Thyroid gland (tissue), 4 donors: ENCODE measurements at regions not wholly inside any gene's neighbourhood (a gene's known extent, or its start where the extent isn't known, plus 50 kb on each side); places are given as distances from the start of the nearest gene placed in this dataset.

Experiments used
- DNase-seq, 2 donors: peaks; one replicate each; pipeline ENCODE4 v3.0.0-alpha.2; 2019
- H3K27ac ChIP-seq, 3 donors: fragments of 200-600 bp; sonication (generic); 1 replicate in 2 of 3; 2 replicates in 1 of 3; pipeline ENCODE4 v1.5.1; 2016 to 2019; ENCODE audit warnings: mild to moderate bottlenecking in 1 of 3, moderate library complexity in 1 of 3
- H3K27me3 ChIP-seq: fragments of 200-600 bp; sonication (generic); one replicate; pipeline ENCODE4 v1.5.1; 2019
- H3K36me3 ChIP-seq, 2 donors: fragments of 200-600 bp; sonication (generic); one replicate each; pipeline ENCODE4 v1.5.1; 2016 to 2019
- H3K4me1 ChIP-seq, 2 donors: fragments of 200-600 bp; sonication (generic); one replicate each; pipeline ENCODE4 v1.5.1; 2017 to 2019
- H3K4me3 ChIP-seq, 3 donors: fragments of 200-600 bp; sonication (generic); replicated peaks in 1 of 3; 1 replicate in 2 of 3; 2 replicates in 1 of 3; pipeline ENCODE4 v1.5.1; 2016; ENCODE audit warnings: mild to moderate bottlenecking in 1 of 3
- H3K9me3 ChIP-seq: fragments of 200-600 bp; sonication (generic); one replicate; pipeline ENCODE4 v1.5.1; 2017
- POLR2A ChIP-seq, 2 donors: fragments of 450-650 bp; IDR thresholded peaks; one replicate each; pipeline ENCODE4 v1.6.1; 2017; ENCODE audit warnings: antibody characterized with exemption in 2 of 2, mild to moderate bottlenecking in 2 of 2, moderate library complexity in 1 of 2
- WGBS, 2 donors: methylation state at CpG; one replicate each; pipeline ENCODE4 v1.1.5; 2017; 5-methylcytosine and 5-hydroxymethylcytosine counted together
- intact Hi-C: fragments of 100-400 bp; cut with DNase I; formaldehyde crosslinking; loops from one replicate; pipeline ENCODE4 v1.15.1; 2023
- TF ChIP-seq, protein P1 (sequence below), 6 experiments: fragments of 200-600 bp in 3 of 6; fragments of 450-650 bp in 3 of 6; sonication (generic) in 3 of 6; IDR thresholded peaks; one replicate each; pipeline ENCODE4 v1.5.1; 2016 to 2019; ENCODE audit warnings: antibody characterized with exemption in 6 of 6, mild to moderate bottlenecking in 2 of 6, inconsistent platforms in 1 of 6, moderate library complexity in 1 of 6

DNA sequence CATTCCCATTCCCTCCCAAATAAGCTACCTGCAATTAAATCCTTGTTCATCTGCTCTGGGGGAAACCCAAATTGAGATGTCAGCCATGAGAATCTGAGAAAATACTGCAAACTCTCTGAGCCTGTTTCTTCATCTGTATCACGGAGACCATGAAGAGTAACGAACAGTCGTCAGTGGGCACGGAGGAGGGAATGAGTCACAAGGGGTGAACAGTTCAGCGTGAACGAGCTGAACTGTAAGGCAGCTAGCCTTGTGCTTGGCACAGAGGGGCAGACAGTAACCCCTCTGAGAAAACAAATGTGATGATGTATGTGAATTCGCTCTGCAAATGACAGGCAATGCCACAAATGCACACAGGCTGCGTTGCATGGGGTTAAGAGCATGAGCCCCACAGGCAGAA is 288.7 kb downstream of the FOXO1 start:
- H3K4me3 ChIP-seq = no peak overlapping the region
- DNase-seq = no peak

DNA sequence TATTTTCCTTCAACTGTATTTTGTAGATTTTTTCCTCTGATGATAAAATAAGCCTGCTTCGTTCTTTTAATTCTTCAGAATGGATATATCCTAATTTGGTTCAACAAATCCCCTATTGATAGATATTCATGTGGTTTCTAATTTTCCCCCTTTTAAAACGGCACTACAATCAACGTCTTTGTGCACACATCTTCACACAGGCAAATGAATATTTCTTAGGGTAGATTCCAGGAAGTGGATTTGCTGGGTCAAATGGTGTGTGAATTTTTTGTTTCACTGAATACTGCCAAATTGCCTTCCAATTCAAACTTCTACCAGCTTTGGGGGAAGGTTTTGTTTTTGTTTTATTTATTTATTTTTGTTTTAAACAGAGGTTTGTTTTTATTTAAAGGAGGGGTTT is 287.2 kb downstream of the FOXO1 start:
- Histone ChIP-seq H3K27ac (no peak overlapping the region), H3K27me3 (no peaks in the 10 kb centered on the region), H3K9me3 (no peaks in the 10 kb centered on the region), H3K4me3 (no peak overlapping the region), H3K4me1 (no peaks in the 10 kb centered on the region), H3K36me3 (no peaks in the 10 kb centered on the region)
- WGBS, 2 donors = 74 to 79% methylated on average over 3 of the region's 3 CpGs
- TF ChIP-seq, protein P1, sequence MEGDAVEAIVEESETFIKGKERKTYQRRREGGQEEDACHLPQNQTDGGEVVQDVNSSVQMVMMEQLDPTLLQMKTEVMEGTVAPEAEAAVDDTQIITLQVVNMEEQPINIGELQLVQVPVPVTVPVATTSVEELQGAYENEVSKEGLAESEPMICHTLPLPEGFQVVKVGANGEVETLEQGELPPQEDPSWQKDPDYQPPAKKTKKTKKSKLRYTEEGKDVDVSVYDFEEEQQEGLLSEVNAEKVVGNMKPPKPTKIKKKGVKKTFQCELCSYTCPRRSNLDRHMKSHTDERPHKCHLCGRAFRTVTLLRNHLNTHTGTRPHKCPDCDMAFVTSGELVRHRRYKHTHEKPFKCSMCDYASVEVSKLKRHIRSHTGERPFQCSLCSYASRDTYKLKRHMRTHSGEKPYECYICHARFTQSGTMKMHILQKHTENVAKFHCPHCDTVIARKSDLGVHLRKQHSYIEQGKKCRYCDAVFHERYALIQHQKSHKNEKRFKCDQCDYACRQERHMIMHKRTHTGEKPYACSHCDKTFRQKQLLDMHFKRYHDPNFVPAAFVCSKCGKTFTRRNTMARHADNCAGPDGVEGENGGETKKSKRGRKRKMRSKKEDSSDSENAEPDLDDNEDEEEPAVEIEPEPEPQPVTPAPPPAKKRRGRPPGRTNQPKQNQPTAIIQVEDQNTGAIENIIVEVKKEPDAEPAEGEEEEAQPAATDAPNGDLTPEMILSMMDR (IDR thresholded peaks at IDR 0.05) = no peak
- no peak for TF ChIP-seq POLR2A (IDR thresholded peaks at IDR 0.05)
- DNase-seq = no peak
- intact Hi-C loops = no loop called here

More for the DNA sequence above, 288.7 kb downstream of the FOXO1 start:
- TF ChIP-seq POLR2A (IDR thresholded peaks at IDR 0.05) = no peak
- TF ChIP-seq, protein P1 (IDR thresholded peaks at IDR 0.05) = no peak
- H3K36me3 ChIP-seq = no peaks in the 10 kb centered on the region
- no peak overlapping the region for H3K27ac ChIP-seq
- no peaks in the 10 kb centered on the region for H3K27me3 ChIP-seq
- H3K4me1 ChIP-seq = no peaks in the 10 kb centered on the region
- 75 to 87% methylated on average over 8 of the region's 8 CpGs for WGBS, 2 donors
- no peaks in the 10 kb centered on the region for H3K9me3 ChIP-seq
- intact Hi-C loops = no loop called here

DNA sequence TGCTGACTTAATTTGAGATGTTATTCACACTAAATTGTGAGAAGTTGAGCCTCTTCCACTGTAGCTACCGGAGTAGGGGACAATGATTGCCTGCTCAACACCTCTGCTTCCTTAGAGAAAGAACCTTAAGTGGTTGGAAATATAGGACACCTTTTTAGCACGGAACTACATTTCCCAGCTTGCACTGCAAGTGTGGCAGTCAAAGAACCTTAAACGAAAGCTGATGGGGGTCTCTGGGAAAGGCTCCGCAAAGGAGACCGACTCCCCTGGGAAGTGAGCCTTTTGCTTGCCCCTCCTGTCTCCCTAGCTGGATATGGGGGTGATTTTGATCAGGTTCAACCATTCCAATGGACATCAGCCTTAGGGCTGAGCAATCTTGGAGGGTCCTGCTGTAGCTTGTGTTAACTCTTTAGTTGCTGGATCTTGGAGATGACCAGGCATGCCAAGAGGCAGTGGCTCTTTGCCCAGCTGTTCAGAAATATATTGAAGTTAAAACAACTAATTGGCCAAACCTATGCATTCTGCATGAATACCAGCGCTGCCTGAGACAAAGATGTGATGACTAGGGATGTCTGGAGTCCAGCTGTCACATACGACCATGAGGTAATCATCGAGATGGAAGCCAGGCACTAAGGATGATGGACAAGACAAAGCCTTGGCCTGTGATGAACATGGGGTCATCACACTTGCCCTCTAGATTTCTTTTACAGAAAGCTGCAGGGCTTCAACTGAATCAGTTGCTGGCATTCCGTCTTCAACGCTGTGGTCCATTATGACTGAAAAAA is 286.5 kb downstream of the FOXO1 start:
- WGBS, 2 donors = 72 to 75% methylated on average over 10 of the region's 10 CpGs
- no peaks in the 10 kb centered on the region for H3K27me3 ChIP-seq
- H3K4me3 ChIP-seq = no peak overlapping the region
- H3K36me3 ChIP-seq = no peaks in the 10 kb centered on the region
- DNase-seq = no peak
- TF ChIP-seq POLR2A (IDR thresholded peaks at IDR 0.05) = no peak
- TF ChIP-seq, protein P1 (IDR thresholded peaks at IDR 0.05) = no peak
- no peak overlapping the region for H3K27ac ChIP-seq
- intact Hi-C loops = no loop called here
- H3K9me3 ChIP-seq = no peaks in the 10 kb centered on the region
- no peaks in the 10 kb centered on the region for H3K4me1 ChIP-seq

DNA sequence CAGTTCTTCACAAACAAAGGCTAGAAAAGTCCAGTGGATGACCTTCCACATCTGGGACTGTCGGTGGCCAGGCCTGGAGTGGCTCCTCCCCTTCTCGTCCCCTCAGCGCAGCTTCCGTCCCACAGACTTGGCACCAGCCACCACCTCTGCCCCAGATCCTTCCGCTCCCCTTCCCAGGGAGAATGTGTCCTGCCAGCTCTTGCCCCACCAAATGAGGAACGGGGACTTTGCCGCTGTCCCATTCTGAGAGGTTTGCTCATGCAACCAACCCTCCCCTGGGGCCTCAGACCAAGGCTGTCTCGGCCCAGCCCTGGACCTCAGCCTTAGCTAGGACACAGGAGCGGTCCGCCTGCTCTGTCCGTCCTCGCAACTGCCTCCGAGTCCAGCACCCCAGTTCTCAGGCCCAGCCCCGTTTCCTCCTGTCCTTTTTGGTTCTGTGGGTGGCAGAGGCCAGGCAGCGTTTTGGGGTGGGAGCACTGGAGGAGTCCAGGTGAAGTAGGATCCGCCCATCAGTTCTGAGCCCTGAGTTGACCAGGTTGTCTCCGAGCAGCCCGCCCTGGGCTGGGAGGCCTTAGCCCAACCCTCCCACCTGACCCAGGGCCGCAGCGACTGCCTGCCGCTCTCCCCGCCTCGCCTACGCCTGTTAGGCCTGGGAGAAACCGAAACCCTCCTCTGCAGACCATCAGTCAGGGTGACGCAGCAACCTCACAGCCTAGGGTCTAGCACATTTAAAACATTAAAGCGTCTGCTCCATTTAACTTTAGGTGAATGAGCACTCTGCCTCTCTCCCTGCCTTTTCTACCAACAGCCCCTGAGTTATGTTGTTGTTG is 284.3 kb downstream of the FOXO1 start:
- Histone ChIP-seq H3K27ac (no peak overlapping the region), H3K4me1 (no peaks in the 10 kb centered on the region), H3K9me3 (no peaks in the 10 kb centered on the region), H3K36me3 (no peaks in the 10 kb centered on the region), H3K4me3 (no peak overlapping the region), H3K27me3 (no peaks in the 10 kb centered on the region)
- 90 to 98% methylated on average over 25 to 26 of the region's 27 CpGs for WGBS, 2 donors
- TF ChIP-seq, protein P1 (IDR thresholded peaks at IDR 0.05) = no peak
- TF ChIP-seq POLR2A (IDR thresholded peaks at IDR 0.05) = no peak
- DNase-seq = no peak
- intact Hi-C loops = no loop called here

DNA sequence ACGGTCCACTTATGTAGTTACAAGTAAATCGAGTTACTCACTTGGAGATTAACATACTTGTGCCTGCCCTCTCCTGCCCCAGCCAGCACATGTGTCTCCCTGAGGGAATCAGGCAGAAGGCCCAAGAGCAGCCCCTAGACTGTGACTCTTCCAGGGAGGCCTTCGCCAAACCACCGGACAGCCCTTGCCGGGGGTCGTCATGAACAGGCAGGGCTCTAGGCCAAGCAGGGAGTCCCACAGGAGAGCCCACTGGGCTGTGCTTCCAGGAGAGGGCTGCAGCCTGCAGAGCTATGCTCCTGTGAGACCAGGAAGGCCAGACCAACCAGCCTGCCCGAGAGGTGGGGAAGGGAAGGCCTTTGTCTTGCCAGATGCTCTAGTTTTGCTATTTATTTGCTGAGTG is 283.3 kb downstream of the FOXO1 start:
- Histone ChIP-seq H3K4me3 (no peak overlapping the region), H3K27me3 (no peaks in the 10 kb centered on the region), H3K36me3 (no peaks in the 10 kb centered on the region), H3K27ac (no peak overlapping the region), H3K4me1 (no peaks in the 10 kb centered on the region), H3K9me3 (no peaks in the 10 kb centered on the region)
- 36 to 55% methylated on average over 4 to 7 of the region's 7 CpGs for WGBS, 2 donors
- TF ChIP-seq, protein P1 (IDR thresholded peaks at IDR 0.05) = no peak
- no peak for TF ChIP-seq POLR2A (IDR thresholded peaks at IDR 0.05)
- no peak for DNase-seq
- intact Hi-C loops = no loop called here
